SK-N-SH (cell line): ENCODE measurements at regions not wholly inside any gene's neighbourhood (a gene's known extent, or its start where the extent isn't known, plus 50 kb on each side); places are given as distances from the start of the nearest gene placed in this dataset.

ENCODE experiments used
- CTCF ChIA-PET: fragments of 300-600, 350-600 bp; formaldehyde crosslinking; extraction: SDS; loops from one replicate; lab custom pipeline; 2021; lab: Yijun Ruan, JAX
- POLR2A ChIA-PET: fragments of 350-600 bp; sonication (Branson Sonifier 250); formaldehyde crosslinking; extraction: SDS; loops from one replicate; lab custom pipeline; 2020; ENCODE audit warnings: antibody characterized with exemption, inconsistent platforms; lab: Yijun Ruan, JAX
- DNase-seq: peaks from one replicate; pipeline ENCODE4 v3.0.0; 2012
- H2AFZ ChIP-seq: fragments of 200-600 bp; sonication (generic); 2 replicates; pipeline ENCODE4 v1.8.1; 2016; ENCODE audit warnings: antibody characterized with exemption, mild to moderate bottlenecking, low read depth
- H3F3A ChIP-seq: fragments of 200-600 bp; sonication (generic); replicated peaks from 2 replicates; pipeline ENCODE3; 2016; ENCODE audit warnings: antibody characterized with exemption, mild to moderate bottlenecking; ENCODE audit not compliant: insufficient read depth
- H3K27ac ChIP-seq, 2 experiments: fragments of 200-500 bp in 1 of 2; fragments of 200-600 bp in 1 of 2; sonication (Bioruptor generic) in 1 of 2; sonication (generic), shearing (Covaris generic) in 1 of 2; 2 replicates each; pipeline versions ENCODE4 v1.5.1 to v1.6.1; 2014 to 2016; ENCODE audit warnings: low read depth in 2 of 2, inconsistent platforms in 1 of 2, low read length in 1 of 2, mild to moderate bottlenecking in 1 of 2, mixed read lengths in 1 of 2
- H3K27me3 ChIP-seq: fragments of 200-600 bp; sonication (generic), shearing (Covaris generic); 2 replicates; pipeline ENCODE4 v1.6.1; 2016; ENCODE audit warnings: mixed run types; ENCODE audit not compliant: insufficient read depth
- H3K36me3 ChIP-seq, 2 experiments: fragments of 200-500 bp in 1 of 2; fragments of 200-600 bp in 1 of 2; sonication (Bioruptor generic) in 1 of 2; sonication (generic) in 1 of 2; replicated peaks in 1 of 2; 2 replicates each; pipeline versions ENCODE3 to v1.5.1; 2014 to 2016; ENCODE audit warnings: low read length in 1 of 2, mild to moderate bottlenecking in 1 of 2; ENCODE audit not compliant: insufficient read depth in 2 of 2, control insufficient read depth in 1 of 2
- H3K4me1 ChIP-seq, 2 experiments: fragments of 200-500 bp in 1 of 2; fragments of 200-600 bp in 1 of 2; sonication (Bioruptor generic) in 1 of 2; sonication (generic), shearing (Covaris generic) in 1 of 2; 2 replicates each; pipeline versions ENCODE4 v1.5.1 to v1.6.1; 2014 to 2016; ENCODE audit warnings: low read depth in 1 of 2, low read length in 1 of 2, mixed run types in 1 of 2; ENCODE audit not compliant: insufficient read depth in 2 of 2, control insufficient read depth in 1 of 2
- H3K4me2 ChIP-seq: fragments of 200-600 bp; sonication (generic), shearing (Covaris generic); 2 replicates; pipeline ENCODE4 v1.6.1; 2017; ENCODE audit warnings: mixed run types
- H3K4me3 ChIP-seq, 2 experiments: fragments of 200-500 bp in 1 of 2; fragments of 200-600 bp in 1 of 2; sonication (Bioruptor generic) in 1 of 2; sonication (generic), shearing (Covaris generic) in 1 of 2; 2 replicates each; pipeline versions ENCODE4 v1.5.1 to v1.8.1; 2014 to 2016; ENCODE audit warnings: low read depth in 2 of 2, inconsistent platforms in 1 of 2, low read length in 1 of 2, mild to moderate bottlenecking in 1 of 2, mixed read lengths in 1 of 2, moderate library complexity in 1 of 2
- H3K79me2 ChIP-seq: fragments of 200-600 bp; sonication (generic); 2 replicates; pipeline ENCODE4 v1.8.1; 2017; ENCODE audit warnings: mild to moderate bottlenecking; ENCODE audit not compliant: insufficient read depth
- H3K9ac ChIP-seq: fragments of 200-600 bp; sonication (generic); 2 replicates; pipeline ENCODE4 v1.6.1; 2017; ENCODE audit warnings: mixed run types
- H3K9me2 ChIP-seq: fragments of 200-600 bp; sonication (generic); 2 replicates; pipeline ENCODE4 v1.6.1; 2017; ENCODE audit warnings: mixed run types
- H3K9me3 ChIP-seq: fragments of 200-600 bp; sonication (generic); 2 replicates; pipeline ENCODE4 v1.6.1; 2017; ENCODE audit warnings: mixed run types, mild to moderate bottlenecking, moderate library complexity
- H4K20me1 ChIP-seq: fragments of 200-600 bp; sonication (generic); 2 replicates; pipeline ENCODE4 v1.6.1; 2017; ENCODE audit warnings: mild to moderate bottlenecking, mixed run types; ENCODE audit not compliant: insufficient read depth
- ELF1 ChIP-seq: IDR thresholded peaks from 2 replicates; pipeline ENCODE4 v1.4.0; 2012
- FOSL2 ChIP-seq: IDR thresholded peaks from 2 replicates; pipeline ENCODE4 v1.4.0; 2012; ENCODE audit warnings: low read depth, mild to moderate bottlenecking, moderate library complexity, borderline replicate concordance
- GATA2 ChIP-seq: sonication (generic); formaldehyde crosslinking; IDR thresholded peaks from 2 replicates; pipeline ENCODE4 v1.5.0; 2020; ENCODE audit warnings: mild to moderate bottlenecking, missing genetic modification reagents
- NFIC ChIP-seq: IDR thresholded peaks from 2 replicates; pipeline ENCODE4 v1.4.0; 2012; ENCODE audit warnings: borderline replicate concordance
- NRF1 ChIP-seq: IDR thresholded peaks from 2 replicates; pipeline ENCODE4 v1.6.1; 2012; ENCODE audit warnings: low read depth, mild to moderate bottlenecking, low read length
- RCOR1 ChIP-seq: fragments of 150-350 bp; IDR thresholded peaks from 2 replicates; pipeline ENCODE4 v1.6.1; 2017; ENCODE audit warnings: antibody characterized with exemption, low read length
- RXRA ChIP-seq: IDR thresholded peaks from 2 replicates; pipeline ENCODE4 v1.4.0; 2012; ENCODE audit warnings: low read depth, mild to moderate bottlenecking, borderline replicate concordance
- SMC3 ChIP-seq: IDR thresholded peaks from 2 replicates; pipeline ENCODE4 v1.6.1; 2012; ENCODE audit warnings: low read depth, low read length, improper control_type of control experiment
- TCF12 ChIP-seq: IDR thresholded peaks from 2 replicates; pipeline ENCODE4 v1.4.0; 2012
- TEAD4 ChIP-seq: IDR thresholded peaks from 2 replicates; pipeline ENCODE4 v1.4.0; 2012; ENCODE audit warnings: mild to moderate bottlenecking, borderline replicate concordance; ENCODE audit not compliant: insufficient read depth
- WGBS: methylation state at CpG from one replicate; pipeline ENCODE4 v1.1.6; 2017; ENCODE audit warnings: low lambda C conversion rate; 5-methylcytosine and 5-hydroxymethylcytosine counted together
- TF ChIP-seq, protein P1 (sequence below): IDR thresholded peaks from 2 replicates; pipeline ENCODE4 v1.4.0; 2012; ENCODE audit warnings: low read depth, borderline replicate concordance
- TF ChIP-seq, protein P2 (sequence below): IDR thresholded peaks from 2 replicates; pipeline ENCODE4 v1.4.0; 2012; ENCODE audit warnings: low read depth, borderline replicate concordance
- TF ChIP-seq, protein P3 (sequence below): fragments of 150-350 bp; IDR thresholded peaks from 2 replicates; pipeline ENCODE4 v1.6.1; 2016; ENCODE audit warnings: mild to moderate bottlenecking, low read depth, low read length
- TF ChIP-seq, protein P4 (sequence below): fragments of 150-350 bp; IDR thresholded peaks from 2 replicates; pipeline ENCODE4 v1.6.1; 2017; ENCODE audit warnings: antibody characterized with exemption, low read length, low read depth, borderline replicate concordance
- TF ChIP-seq, protein P5 (sequence below): IDR thresholded peaks from 2 replicates; pipeline ENCODE4; 2012

DNA sequence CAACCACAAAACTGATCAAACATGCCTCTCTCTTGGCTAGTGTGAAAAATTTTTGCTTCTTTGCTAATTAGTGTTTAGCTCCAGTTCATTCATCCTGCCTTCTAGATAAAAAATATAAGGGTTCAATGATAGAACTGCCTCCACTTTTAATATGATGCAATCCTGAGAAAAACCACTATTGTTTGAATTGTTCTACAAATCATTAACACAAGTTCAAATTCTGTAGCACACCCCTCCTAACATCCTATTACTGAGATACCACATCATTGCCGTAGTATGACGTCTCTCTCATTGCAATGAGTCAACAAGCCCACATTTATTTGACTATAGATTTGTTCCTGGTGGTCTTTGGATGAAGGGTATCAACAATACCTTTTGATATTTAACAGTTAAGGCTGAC, 365.8 kb upstream of the OPRM1 start:
- Histone ChIP-seq H3K9me3 (no peaks in the 10 kb centered on the region), H3K9me2 (no peaks in the 10 kb centered on the region), H3K36me3 (no peaks in the 10 kb centered on the region), H3K4me3 (no peak overlapping the region), H3K4me1 (no peaks in the 10 kb centered on the region; a peak in 2 of 4 replicates), H3K9ac (no peak overlapping the region), H3K4me2 (no peak overlapping the region), H2AFZ (no peak overlapping the region), H3F3A (no peaks in the 10 kb centered on the region), H3K27me3 (no peaks in the 10 kb centered on the region), H3K27ac (no peak overlapping the region), H3K79me2 (no peaks in the 10 kb centered on the region), H4K20me1 (no peaks in the 10 kb centered on the region)
- TF ChIP-seq, protein P1, sequence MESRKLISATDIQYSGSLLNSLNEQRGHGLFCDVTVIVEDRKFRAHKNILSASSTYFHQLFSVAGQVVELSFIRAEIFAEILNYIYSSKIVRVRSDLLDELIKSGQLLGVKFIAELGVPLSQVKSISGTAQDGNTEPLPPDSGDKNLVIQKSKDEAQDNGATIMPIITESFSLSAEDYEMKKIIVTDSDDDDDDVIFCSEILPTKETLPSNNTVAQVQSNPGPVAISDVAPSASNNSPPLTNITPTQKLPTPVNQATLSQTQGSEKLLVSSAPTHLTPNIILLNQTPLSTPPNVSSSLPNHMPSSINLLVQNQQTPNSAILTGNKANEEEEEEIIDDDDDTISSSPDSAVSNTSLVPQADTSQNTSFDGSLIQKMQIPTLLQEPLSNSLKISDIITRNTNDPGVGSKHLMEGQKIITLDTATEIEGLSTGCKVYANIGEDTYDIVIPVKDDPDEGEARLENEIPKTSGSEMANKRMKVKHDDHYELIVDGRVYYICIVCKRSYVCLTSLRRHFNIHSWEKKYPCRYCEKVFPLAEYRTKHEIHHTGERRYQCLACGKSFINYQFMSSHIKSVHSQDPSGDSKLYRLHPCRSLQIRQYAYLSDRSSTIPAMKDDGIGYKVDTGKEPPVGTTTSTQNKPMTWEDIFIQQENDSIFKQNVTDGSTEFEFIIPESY, result no peak
- TF ChIP-seq NRF1 (no peak), SMC3 (no peak), NFIC (no peak), ELF1 (no peak), RCOR1 (no peak), GATA2 (CRISPR knock-in tag) (no peak), FOSL2 (no peak), TCF12 (no peak), RXRA (no peak), TEAD4 (no peak)
- TF ChIP-seq, protein P2, sequence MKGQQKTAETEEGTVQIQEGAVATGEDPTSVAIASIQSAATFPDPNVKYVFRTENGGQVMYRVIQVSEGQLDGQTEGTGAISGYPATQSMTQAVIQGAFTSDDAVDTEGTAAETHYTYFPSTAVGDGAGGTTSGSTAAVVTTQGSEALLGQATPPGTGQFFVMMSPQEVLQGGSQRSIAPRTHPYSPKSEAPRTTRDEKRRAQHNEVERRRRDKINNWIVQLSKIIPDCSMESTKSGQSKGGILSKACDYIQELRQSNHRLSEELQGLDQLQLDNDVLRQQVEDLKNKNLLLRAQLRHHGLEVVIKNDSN, result no peak
- TF ChIP-seq, protein P3, sequence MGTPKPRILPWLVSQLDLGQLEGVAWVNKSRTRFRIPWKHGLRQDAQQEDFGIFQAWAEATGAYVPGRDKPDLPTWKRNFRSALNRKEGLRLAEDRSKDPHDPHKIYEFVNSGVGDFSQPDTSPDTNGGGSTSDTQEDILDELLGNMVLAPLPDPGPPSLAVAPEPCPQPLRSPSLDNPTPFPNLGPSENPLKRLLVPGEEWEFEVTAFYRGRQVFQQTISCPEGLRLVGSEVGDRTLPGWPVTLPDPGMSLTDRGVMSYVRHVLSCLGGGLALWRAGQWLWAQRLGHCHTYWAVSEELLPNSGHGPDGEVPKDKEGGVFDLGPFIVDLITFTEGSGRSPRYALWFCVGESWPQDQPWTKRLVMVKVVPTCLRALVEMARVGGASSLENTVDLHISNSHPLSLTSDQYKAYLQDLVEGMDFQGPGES, result no peak
- TF ChIP-seq, protein P4, sequence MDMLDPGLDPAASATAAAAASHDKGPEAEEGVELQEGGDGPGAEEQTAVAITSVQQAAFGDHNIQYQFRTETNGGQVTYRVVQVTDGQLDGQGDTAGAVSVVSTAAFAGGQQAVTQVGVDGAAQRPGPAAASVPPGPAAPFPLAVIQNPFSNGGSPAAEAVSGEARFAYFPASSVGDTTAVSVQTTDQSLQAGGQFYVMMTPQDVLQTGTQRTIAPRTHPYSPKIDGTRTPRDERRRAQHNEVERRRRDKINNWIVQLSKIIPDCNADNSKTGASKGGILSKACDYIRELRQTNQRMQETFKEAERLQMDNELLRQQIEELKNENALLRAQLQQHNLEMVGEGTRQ, result no peak
- TF ChIP-seq, protein P5, sequence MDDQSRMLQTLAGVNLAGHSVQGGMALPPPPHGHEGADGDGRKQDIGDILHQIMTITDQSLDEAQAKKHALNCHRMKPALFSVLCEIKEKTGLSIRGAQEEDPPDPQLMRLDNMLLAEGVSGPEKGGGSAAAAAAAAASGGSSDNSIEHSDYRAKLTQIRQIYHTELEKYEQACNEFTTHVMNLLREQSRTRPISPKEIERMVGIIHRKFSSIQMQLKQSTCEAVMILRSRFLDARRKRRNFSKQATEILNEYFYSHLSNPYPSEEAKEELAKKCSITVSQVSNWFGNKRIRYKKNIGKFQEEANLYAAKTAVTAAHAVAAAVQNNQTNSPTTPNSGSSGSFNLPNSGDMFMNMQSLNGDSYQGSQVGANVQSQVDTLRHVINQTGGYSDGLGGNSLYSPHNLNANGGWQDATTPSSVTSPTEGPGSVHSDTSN, result no peak
- ChIA-PET POLR2A (no interaction called here), CTCF (interaction anchor here (1.1 to 1.5 kb wide), 3 partner anchors 9 to 442 kb away, joined by 3 to 4 read pairs (median 3); no protein-coding TSS in a partner anchor)
- DNase-seq, result no peak
- 63% methylated on average over 2 of the region's 2 CpGs for WGBS
